CD8-positive, alpha-beta memory T cell (primary cell): ENCODE measurements at regions not wholly inside any gene's neighbourhood (a gene's known extent, or its start where the extent isn't known, plus 50 kb on each side); places are given as distances from the start of the nearest gene placed in this dataset.

Experiments used
- CTCF ChIA-PET: fragments of 350-600 bp; sonication (Branson Sonifier 250); formaldehyde crosslinking; loops from one replicate; lab custom pipeline; 2021; ENCODE audit warnings: antibody characterized with exemption; lab: Charles Lee
- POLR2A ChIA-PET: fragments of 350-600 bp; sonication (Branson Sonifier 250); formaldehyde crosslinking; loops from one replicate; lab custom pipeline; 2021; ENCODE audit warnings: antibody characterized with exemption; lab: Charles Lee
- DNase-seq, 5 donors: peaks; one replicate each; pipeline versions ENCODE4 v3.0.0 to v3.0.0-alpha.2; 2020 to 2022; ENCODE audit warnings: mixed read lengths in 1 of 5
- H3K27ac ChIP-seq: one replicate; pipeline ENCODE4 v1.7.0; 2013; ENCODE audit warnings: low read depth, mild to moderate bottlenecking, low read length, moderate library complexity
- H3K27me3 ChIP-seq: 2 replicates; pipeline ENCODE4 v1.7.0; 2013; ENCODE audit warnings: low read length, mild to moderate bottlenecking; ENCODE audit not compliant: insufficient read depth, poor library complexity, severe bottlenecking
- H3K36me3 ChIP-seq: 2 replicates; pipeline ENCODE4 v1.7.0; 2013; ENCODE audit warnings: mild to moderate bottlenecking, low read length, moderate library complexity; ENCODE audit not compliant: insufficient read depth
- H3K4me1 ChIP-seq: 2 replicates; pipeline ENCODE4 v1.7.0; 2013; ENCODE audit warnings: mild to moderate bottlenecking, low read length, moderate library complexity; ENCODE audit not compliant: insufficient read depth
- H3K4me3 ChIP-seq: 2 replicates; pipeline ENCODE4 v1.7.0; 2013; ENCODE audit warnings: mild to moderate bottlenecking, low read length
- H3K9me3 ChIP-seq: 2 replicates; pipeline ENCODE4 v1.7.0; 2013; ENCODE audit warnings: mild to moderate bottlenecking, low read length
- H3K27ac Mint-ChIP-seq, 8 donors: one replicate each; pipeline ENCODE4 v1.8.0; 2020 to 2021; ENCODE audit warnings: mixed read lengths in 8 of 8, mild to moderate bottlenecking in 6 of 8, inconsistent platforms in 3 of 8, moderate library complexity in 3 of 8
- H3K27me3 Mint-ChIP-seq, 2 donors: one replicate each; pipeline ENCODE4 v1.8.0; 2020 to 2021; ENCODE audit warnings: mixed read lengths in 2 of 2, mild to moderate bottlenecking in 1 of 2, moderate library complexity in 1 of 2
- H3K36me3 Mint-ChIP-seq, 3 donors: one replicate each; pipeline ENCODE4 v1.8.0; 2020 to 2021; ENCODE audit warnings: mixed read lengths in 3 of 3, inconsistent platforms in 1 of 3, mild to moderate bottlenecking in 1 of 3
- H3K4me1 Mint-ChIP-seq, 3 donors: one replicate each; pipeline ENCODE4 v1.8.0; 2020 to 2021; ENCODE audit warnings: mixed read lengths in 3 of 3, inconsistent platforms in 1 of 3, mild to moderate bottlenecking in 1 of 3
- H3K4me3 Mint-ChIP-seq, 7 donors: one replicate each; pipeline ENCODE4 v1.8.0; 2020 to 2021; ENCODE audit warnings: mixed read lengths in 7 of 7, mild to moderate bottlenecking in 6 of 7, moderate library complexity in 4 of 7, inconsistent platforms in 2 of 7
- H3K9me3 Mint-ChIP-seq, 5 donors: one replicate each; pipeline ENCODE4 v1.8.0; 2020 to 2022; ENCODE audit warnings: mixed read lengths in 5 of 5, mild to moderate bottlenecking in 3 of 5, moderate library complexity in 2 of 5, inconsistent platforms in 1 of 5

DNA sequence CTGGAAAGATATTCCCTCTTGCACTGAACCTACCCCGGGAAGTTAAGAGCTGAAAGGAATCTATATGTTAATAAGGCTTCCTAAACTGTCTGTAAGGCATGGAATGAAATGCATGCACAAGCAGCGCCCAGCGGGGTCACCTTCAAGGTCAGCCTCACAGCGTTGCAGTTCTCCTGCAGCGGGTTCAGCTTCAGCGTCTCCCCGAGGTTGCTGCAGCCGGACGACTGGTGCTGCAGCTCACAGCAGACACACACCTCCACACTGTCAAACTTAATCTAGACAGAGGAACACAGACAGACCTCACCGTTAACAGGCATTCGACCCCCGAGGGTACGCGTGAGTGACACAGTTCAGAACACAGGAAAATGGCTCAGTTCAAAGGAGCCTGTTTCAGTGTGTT lies 73.3 kb downstream of the NSMCE3 start:
- H3K4me3 Mint-ChIP-seq, result no peak overlapping the region
- no peak overlapping the region for H3K27ac ChIP-seq
- no peaks in the 10 kb centered on the region for H3K9me3 Mint-ChIP-seq
- no peak overlapping the region for H3K27ac Mint-ChIP-seq
- no peaks in the 10 kb centered on the region for H3K36me3 Mint-ChIP-seq
- ChIA-PET POLR2A (no interaction called here), CTCF (no interaction called here)
- no peaks in the 10 kb centered on the region for H3K9me3 ChIP-seq
- no peaks in the 10 kb centered on the region for H3K4me1 Mint-ChIP-seq
- no peak overlapping the region for H3K4me3 ChIP-seq
- no peaks in the 10 kb centered on the region for H3K36me3 ChIP-seq
- H3K4me1 ChIP-seq, result no peaks in the 10 kb centered on the region
- no peaks in the 10 kb centered on the region for H3K27me3 ChIP-seq
- peaks cover 6 to 27% of the 10 kb centered on the region in 2 donors for H3K27me3 Mint-ChIP-seq
- DNase-seq, result no peak

DNA sequence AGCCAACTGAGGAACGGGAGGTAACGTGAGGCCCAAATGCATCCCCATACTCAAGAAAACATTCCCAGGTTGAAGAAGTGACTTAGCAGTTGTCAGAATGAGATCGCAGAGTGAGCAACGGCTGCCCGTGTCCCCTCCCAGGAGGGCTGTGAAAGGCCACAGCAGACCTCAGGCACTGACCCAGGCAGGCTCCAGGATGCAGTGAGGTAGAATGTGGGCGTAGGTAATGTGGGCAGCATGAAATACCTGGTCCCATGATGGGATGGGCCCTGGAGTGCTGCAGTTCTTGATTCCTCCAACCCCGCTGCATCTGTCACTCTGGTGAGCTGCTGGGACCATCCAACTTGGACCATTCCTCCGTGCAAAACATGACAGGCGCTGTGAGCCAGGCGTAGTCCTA lies 74.8 kb downstream of the NSMCE3 start:
- Mint-ChIP-seq H3K27me3 (peaks cover 11 to 32% of the 10 kb centered on the region in 2 donors), H3K27ac (no peak overlapping the region), H3K4me3 (no peak overlapping the region), H3K36me3 (no peaks in the 10 kb centered on the region), H3K4me1 (no peaks in the 10 kb centered on the region), H3K9me3 (no peaks in the 10 kb centered on the region)
- DNase-seq, result no peak
- no peaks in the 10 kb centered on the region for H3K27me3 ChIP-seq
- H3K4me1 ChIP-seq, result no peaks in the 10 kb centered on the region
- H3K9me3 ChIP-seq, result no peaks in the 10 kb centered on the region
- no peaks in the 10 kb centered on the region for H3K36me3 ChIP-seq
- no peak overlapping the region for H3K4me3 ChIP-seq
- POLR2A ChIA-PET, result no interaction called here
- H3K27ac ChIP-seq, result no peak overlapping the region
- CTCF ChIA-PET, result no interaction called here

DNA sequence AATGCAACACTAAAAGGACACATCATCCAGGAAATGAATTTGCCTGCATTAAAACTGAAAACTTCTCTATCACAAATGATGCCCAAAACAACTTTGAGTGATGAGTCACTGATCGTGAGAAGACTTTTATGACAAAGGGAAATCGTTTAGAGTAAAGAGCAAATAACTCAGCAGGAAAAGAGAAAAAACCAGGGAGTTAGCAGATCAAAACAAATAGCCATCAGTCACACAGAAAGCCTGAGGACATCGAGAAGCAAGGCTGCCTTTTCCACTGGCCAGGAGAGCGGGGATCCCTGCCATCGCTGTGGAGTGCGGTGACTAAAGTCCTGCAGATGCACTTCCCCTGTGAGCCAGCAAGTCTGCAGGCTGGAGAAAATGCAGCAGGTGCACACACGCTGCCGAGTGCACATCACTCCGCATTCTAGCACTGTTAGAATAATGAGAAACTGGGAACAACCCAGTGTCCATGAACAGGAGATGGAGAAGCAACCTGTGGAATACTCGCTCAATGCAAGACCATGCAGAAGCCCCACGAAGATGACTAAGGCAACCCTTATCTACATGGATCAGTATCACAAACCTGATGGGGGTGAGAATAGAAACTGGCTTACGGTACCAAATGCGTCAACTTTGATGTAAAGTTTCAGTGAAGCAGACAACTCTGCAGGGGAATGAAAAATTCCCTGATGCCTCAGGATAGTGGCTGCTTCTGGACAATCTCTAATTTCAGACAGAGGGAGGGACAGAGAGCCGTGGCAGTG lies 86.4 kb downstream of the NSMCE3 start:
- H3K36me3 ChIP-seq, result no peaks in the 10 kb centered on the region
- no peak overlapping the region for H3K27ac ChIP-seq
- Mint-ChIP-seq H3K27me3 (peaks cover 10 to 27% of the 10 kb centered on the region in 2 donors), H3K4me3 (no peak overlapping the region), H3K4me1 (no peaks in the 10 kb centered on the region), H3K27ac (no peak overlapping the region), H3K36me3 (no peaks in the 10 kb centered on the region), H3K9me3 (no peaks in the 10 kb centered on the region)
- no peaks in the 10 kb centered on the region for H3K27me3 ChIP-seq
- ChIA-PET CTCF (no interaction called here), POLR2A (no interaction called here)
- no peaks in the 10 kb centered on the region for H3K9me3 ChIP-seq
- no peak overlapping the region for H3K4me3 ChIP-seq
- H3K4me1 ChIP-seq, result no peaks in the 10 kb centered on the region
- no peak for DNase-seq

DNA sequence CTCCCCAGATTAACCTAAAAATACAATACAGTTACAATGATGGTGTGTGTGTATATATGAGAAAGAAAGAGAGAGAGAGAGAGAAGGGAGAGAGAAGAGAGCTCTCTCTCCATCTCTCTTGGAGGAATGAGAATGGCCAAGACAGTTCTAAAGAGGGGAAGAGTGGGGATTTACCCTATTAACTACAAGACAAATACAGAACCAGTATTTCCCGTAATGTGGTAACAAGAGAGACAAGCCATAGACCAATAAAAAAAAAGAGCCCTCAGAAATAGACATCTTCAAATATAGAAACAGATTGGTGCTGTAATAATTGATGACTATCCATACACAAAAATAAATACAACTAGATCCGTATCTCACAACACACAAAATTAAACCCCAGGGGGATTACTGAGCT lies 87.0 kb downstream of the NSMCE3 start:
- ChIA-PET CTCF (no interaction called here), POLR2A (no interaction called here)
- no peaks in the 10 kb centered on the region for H3K9me3 Mint-ChIP-seq
- H3K4me1 Mint-ChIP-seq, result no peaks in the 10 kb centered on the region
- H3K27ac ChIP-seq, result no peak overlapping the region
- H3K4me1 ChIP-seq, result no peaks in the 10 kb centered on the region
- no peak for DNase-seq
- H3K9me3 ChIP-seq, result no peaks in the 10 kb centered on the region
- H3K27me3 Mint-ChIP-seq, result peaks cover 11 to 28% of the 10 kb centered on the region in 2 donors
- no peaks in the 10 kb centered on the region for H3K27me3 ChIP-seq
- H3K36me3 ChIP-seq, result no peaks in the 10 kb centered on the region
- no peaks in the 10 kb centered on the region for H3K36me3 Mint-ChIP-seq
- no peak overlapping the region for H3K27ac Mint-ChIP-seq
- H3K4me3 ChIP-seq, result no peak overlapping the region
- H3K4me3 Mint-ChIP-seq, result no peak overlapping the region

DNA sequence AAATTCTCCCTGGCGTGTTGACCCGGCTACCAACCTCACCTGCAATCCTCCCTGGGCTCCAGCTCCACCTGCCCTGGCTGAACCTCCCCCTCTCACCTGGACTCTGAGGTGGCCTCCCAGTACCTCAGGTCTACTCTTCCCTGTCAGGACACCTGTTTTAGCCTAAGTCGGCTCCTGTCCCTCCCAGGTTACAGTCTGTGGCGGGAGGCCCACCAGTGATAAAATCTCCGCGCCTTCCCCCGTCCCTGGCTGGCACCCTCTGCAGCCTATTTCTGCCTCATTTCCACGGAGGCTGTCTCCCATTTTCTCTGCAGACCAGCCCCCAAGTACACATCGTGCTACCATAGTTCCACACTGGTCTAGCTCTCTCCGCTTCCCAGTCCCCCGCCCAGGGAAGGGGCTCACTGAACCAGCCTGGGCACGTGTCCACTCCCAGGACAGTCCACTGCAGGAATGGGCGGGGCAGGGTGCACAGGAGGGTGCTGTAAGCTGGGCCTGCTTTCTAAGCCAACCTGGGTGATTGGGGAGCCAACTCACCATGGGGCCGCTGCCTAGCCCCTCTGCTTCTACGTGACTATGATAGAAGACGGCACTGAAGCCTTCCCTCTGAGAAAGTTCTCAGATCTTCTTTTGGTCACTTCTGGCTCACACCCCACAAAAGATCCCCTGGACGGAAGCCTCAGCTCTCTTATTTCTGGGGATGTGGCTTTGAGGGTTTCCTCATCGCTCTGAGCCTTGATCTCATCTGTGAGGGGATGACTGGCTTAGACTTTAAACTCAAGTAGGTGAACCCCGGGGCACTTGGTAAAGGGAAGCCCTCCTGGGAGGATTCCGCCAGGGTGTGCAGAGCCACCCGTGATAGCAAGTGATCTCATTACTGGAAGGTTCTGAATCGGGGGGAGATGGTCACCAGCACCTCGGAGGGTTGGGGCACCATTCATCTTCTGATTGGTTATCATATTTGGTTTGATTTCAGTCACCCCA lies 96.6 kb downstream of the NSMCE3 start:
- H3K9me3 ChIP-seq, result no peaks in the 10 kb centered on the region
- Mint-ChIP-seq H3K9me3 (peaks cover 0 to 3% (median 0%) of the 10 kb centered on the region in 5 donors), H3K27ac (no peak overlapping the region), H3K36me3 (no peaks in the 10 kb centered on the region), H3K27me3 (peaks cover 5 to 42% of the 10 kb centered on the region in 2 donors), H3K4me1 (no peaks in the 10 kb centered on the region), H3K4me3 (no peak overlapping the region)
- no peaks in the 10 kb centered on the region for H3K4me1 ChIP-seq
- no peaks in the 10 kb centered on the region for H3K36me3 ChIP-seq
- no peak overlapping the region for H3K27ac ChIP-seq
- POLR2A ChIA-PET, result no interaction called here
- DNase-seq, result no peak
- H3K27me3 ChIP-seq, result no peaks in the 10 kb centered on the region
- no peak overlapping the region for H3K4me3 ChIP-seq
- CTCF ChIA-PET, result no interaction called here

DNA sequence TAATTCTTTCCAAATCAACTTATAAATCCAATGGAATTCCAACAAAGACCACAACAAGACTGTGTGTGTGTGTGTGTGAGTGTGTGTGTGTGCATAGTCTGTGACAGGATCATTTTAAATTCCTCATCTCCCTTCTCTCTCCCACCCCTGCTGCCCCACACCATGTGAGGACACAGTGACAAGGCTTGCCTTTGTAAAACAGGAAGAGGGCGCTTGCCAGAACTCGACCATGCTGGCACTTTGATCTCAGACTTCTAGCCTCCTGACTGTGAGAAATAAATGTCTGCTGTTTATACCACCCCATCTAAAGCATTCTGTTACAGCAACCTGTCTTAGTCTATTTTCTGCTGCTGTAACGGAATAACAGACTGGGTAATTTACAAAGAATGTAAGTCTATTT lies 99.1 kb downstream of the NSMCE3 start:
- Histone ChIP-seq H3K4me1 (no peaks in the 10 kb centered on the region), H3K27me3 (no peaks in the 10 kb centered on the region), H3K36me3 (no peaks in the 10 kb centered on the region), H3K4me3 (no peak overlapping the region), H3K9me3 (no peaks in the 10 kb centered on the region), H3K27ac (no peak overlapping the region)
- Mint-ChIP-seq H3K36me3 (no peaks in the 10 kb centered on the region), H3K9me3 (peaks cover 0 to 2% (median 0%) of the 10 kb centered on the region in 5 donors), H3K4me1 (no peaks in the 10 kb centered on the region), H3K27me3 (peaks cover 3 to 48% of the 10 kb centered on the region in 2 donors), H3K4me3 (no peak overlapping the region), H3K27ac (peak overlapping the region in 1 of 8 donors; percentile 21)
- ChIA-PET POLR2A (no interaction called here), CTCF (no interaction called here)
- no peak for DNase-seq
